MM.1S (cell line): ENCODE measurements at regions not wholly inside any gene's neighbourhood (a gene's known extent, or its start where the extent isn't known, plus 50 kb on each side); places are given as distances from the start of the nearest gene placed in this dataset.

Source experiments
- CTCF ChIP-seq: fragments of 300-600 bp; sonication (generic); IDR thresholded peaks from 2 replicates; pipeline ENCODE4 v1.5.1; 2016; ENCODE audit warnings: antibody characterized with exemption, low read length, mixed read lengths
- EZH2 ChIP-seq: fragments of 300-600 bp; sonication (generic); optimal IDR thresholded peaks from 2 replicates; pipeline ENCODE3; 2017; ENCODE audit warnings: low read depth, mild to moderate bottlenecking, antibody characterized with exemption, low read length, mixed read lengths
- EZH2phosphoT487 ChIP-seq: fragments of 300-600 bp; sonication (generic); IDR thresholded peaks from 2 replicates; pipeline ENCODE4 v1.6.1; 2018; ENCODE audit warnings: antibody characterized with exemption, low read length

GRCh38 chr9:14508884-14509283 is 184.3 kb downstream of the ZDHHC21 start:
- TF ChIP-seq EZH2 (no peak), CTCF (no peak), EZH2phosphoT487 (no peak)
